Cardiac fibroblast (primary cell): ENCODE measurements at regions not wholly inside any gene's neighbourhood (a gene's known extent, or its start where the extent isn't known, plus 50 kb on each side); places are given as distances from the start of the nearest gene placed in this dataset.

Source experiments
- DNase-seq, 2 donors: peaks; one replicate each; pipeline versions ENCODE4 v3.0.0 to v3.0.0-alpha.2; 2010; ENCODE audit warnings: low read depth in 2 of 2
- H3K4me3 ChIP-seq, 2 donors: replicated peaks in 1 of 2; 1 replicate in 1 of 2; 2 replicates in 1 of 2; pipeline ENCODE4 v1.5.1; 2011; ENCODE audit warnings: low read depth in 2 of 2, low read length in 2 of 2, mild to moderate bottlenecking in 2 of 2, moderate library complexity in 1 of 2
- CTCF ChIP-seq: IDR thresholded peaks from one replicate; pipeline ENCODE4 v1.5.1; 2011; ENCODE audit warnings: low read depth, mild to moderate bottlenecking, low read length, inconsistent platforms

- no peak for TF ChIP-seq CTCF
- DNase-seq, result no peak
- H3K4me3 ChIP-seq, result no peak overlapping the region
Observed at GRCh38 chr2:147122944-147123343, 721.9 kb upstream of the ACVR2A start.

GRCh38 chr2:147110962-147111361 is 733.9 kb upstream of the ACVR2A start:
- no peak overlapping the region for H3K4me3 ChIP-seq
- no peak for TF ChIP-seq CTCF
- no peak for DNase-seq

GRCh38 chr2:147110317-147110716 is 734.5 kb upstream of the ACVR2A start:
- no peak for DNase-seq
- no peak overlapping the region for H3K4me3 ChIP-seq
- no peak for TF ChIP-seq CTCF

- TF ChIP-seq CTCF, result no peak
- H3K4me3 ChIP-seq, result no peak overlapping the region
Observed at GRCh38 chr2:147109291-147109690, 735.5 kb upstream of the ACVR2A start.

GRCh38 chr2:147108548-147108947 is 736.3 kb upstream of the ACVR2A start:
- H3K4me3 ChIP-seq, result no peak overlapping the region
- peak in 1 of 2 donors; percentile 36 for DNase-seq
- TF ChIP-seq CTCF, result no peak

More at GRCh38 chr2:147109291-147109690, 735.5 kb upstream of the ACVR2A start:
- no peak for DNase-seq

- no peak overlapping the region for H3K4me3 ChIP-seq
- no peak for TF ChIP-seq CTCF
- DNase-seq, result peak in 1 of 2 donors; percentile 60
Observed at GRCh38 chr2:147101941-147102790, 742.7 kb upstream of the ACVR2A start.
